ENCODE measurements at regions not wholly inside any gene's neighbourhood (a gene's known extent, or its start where the extent isn't known, plus 50 kb on each side); places are given as distances from the start of the nearest gene placed in this dataset.

DNA sequence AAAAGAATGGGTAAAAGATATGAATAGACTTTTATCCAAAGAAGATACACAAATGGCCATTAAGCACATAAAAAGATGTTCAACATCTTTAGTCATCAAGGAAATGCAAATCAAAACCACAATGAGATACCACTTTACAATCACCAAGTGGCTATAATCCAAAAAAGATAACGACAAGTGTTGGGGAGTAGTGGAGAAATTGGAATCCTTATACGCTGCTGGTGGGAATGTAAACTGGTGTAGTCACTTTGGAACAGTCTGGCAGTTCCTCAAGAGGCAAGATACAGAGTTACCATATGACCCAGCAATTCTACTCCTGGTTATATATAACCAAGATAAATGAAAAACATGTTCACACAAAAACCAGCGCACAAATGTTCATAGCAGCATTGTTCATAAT is 234.9 kb downstream of the SPATA31D1 start:
- TF ChIP-seq, protein P1, sequence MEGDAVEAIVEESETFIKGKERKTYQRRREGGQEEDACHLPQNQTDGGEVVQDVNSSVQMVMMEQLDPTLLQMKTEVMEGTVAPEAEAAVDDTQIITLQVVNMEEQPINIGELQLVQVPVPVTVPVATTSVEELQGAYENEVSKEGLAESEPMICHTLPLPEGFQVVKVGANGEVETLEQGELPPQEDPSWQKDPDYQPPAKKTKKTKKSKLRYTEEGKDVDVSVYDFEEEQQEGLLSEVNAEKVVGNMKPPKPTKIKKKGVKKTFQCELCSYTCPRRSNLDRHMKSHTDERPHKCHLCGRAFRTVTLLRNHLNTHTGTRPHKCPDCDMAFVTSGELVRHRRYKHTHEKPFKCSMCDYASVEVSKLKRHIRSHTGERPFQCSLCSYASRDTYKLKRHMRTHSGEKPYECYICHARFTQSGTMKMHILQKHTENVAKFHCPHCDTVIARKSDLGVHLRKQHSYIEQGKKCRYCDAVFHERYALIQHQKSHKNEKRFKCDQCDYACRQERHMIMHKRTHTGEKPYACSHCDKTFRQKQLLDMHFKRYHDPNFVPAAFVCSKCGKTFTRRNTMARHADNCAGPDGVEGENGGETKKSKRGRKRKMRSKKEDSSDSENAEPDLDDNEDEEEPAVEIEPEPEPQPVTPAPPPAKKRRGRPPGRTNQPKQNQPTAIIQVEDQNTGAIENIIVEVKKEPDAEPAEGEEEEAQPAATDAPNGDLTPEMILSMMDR (conservative IDR thresholded peaks at IDR 0.05), result no peak
- TF ChIP-seq ZFX (IDR thresholded peaks at IDR 0.05), result no peak
